ENCODE measurements at regions not wholly inside any gene's neighbourhood (a gene's known extent, or its start where the extent isn't known, plus 50 kb on each side); places are given as distances from the start of the nearest gene placed in this dataset.

DNA sequence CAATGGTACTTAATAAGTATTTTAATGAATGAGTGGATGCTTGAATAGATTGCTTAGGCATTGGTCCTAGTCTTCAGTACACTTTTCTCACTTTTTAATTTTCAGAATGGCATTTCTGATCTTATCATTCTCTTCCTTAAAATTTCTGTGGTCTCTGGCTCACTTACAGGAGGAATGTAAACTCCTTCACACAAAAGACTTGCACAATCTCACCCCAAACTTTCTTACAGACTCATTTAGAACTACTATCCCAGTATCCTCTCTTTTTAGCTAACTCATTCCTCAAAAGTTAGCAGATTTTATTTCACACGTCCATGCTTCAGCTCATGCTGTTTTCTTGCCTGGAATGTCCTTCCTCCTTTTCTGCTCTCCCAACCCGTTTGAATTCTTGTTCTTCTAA lies 350.1 kb downstream of the GRXCR1 start:
- TF ChIP-seq YY1 (IDR thresholded peaks at IDR 0.05; ENCODE audit: insufficient read depth, insufficient read length) (no peak), ZNF274 (IDR thresholded peaks at IDR 0.05; ENCODE audit: low read depth, low read length) (no peak)
